Activated naive CD4-positive, alpha-beta T cell treated with anti-CD3 and anti-CD28 coated beads, Interleukin-2, amount 50 U/mL, for 24 hours (primary cell): ENCODE measurements at regions not wholly inside any gene's neighbourhood (a gene's known extent, or its start where the extent isn't known, plus 50 kb on each side); places are given as distances from the start of the nearest gene placed in this dataset.

ENCODE experiments used
- H3K27ac Mint-ChIP-seq: one replicate; pipeline ENCODE4 v1.8.0; 2021; ENCODE audit warnings: mild to moderate bottlenecking, mixed read lengths
- H3K27me3 Mint-ChIP-seq: one replicate; pipeline ENCODE4 v1.8.0; 2021; ENCODE audit warnings: mixed read lengths
- H3K36me3 Mint-ChIP-seq: one replicate; pipeline ENCODE4 v1.8.0; 2021; ENCODE audit warnings: mixed read lengths
- H3K4me1 Mint-ChIP-seq: one replicate; pipeline ENCODE4 v1.8.0; 2021; ENCODE audit warnings: mixed read lengths
- H3K4me3 Mint-ChIP-seq: one replicate; pipeline ENCODE4 v1.8.0; 2021; ENCODE audit warnings: mild to moderate bottlenecking, mixed read lengths
- H3K9me3 Mint-ChIP-seq: one replicate; pipeline ENCODE4 v1.8.0; 2021; ENCODE audit warnings: mixed read lengths

DNA sequence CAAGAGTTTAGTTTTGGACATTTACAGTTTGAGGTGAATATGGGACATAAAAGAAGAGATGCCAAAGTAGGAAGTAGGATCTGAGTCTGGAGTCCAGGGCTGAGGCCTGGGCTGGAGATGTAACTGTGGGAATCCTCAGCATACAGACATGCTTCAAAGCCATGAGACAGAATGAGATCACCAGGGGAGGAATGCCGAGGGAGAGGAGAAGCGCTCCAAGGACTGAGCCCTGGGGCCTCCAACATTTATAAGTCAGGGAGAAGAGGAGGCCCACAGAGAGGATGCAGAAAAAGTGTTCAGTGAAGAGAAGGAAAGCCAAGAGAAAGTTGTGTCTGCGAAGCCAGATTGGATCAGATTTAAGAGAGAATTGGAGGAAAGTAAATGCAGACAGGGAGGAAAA lies 277.5 kb upstream of the MYOCD start:
- no peaks in the 10 kb centered on the region for H3K9me3 Mint-ChIP-seq
- no peak overlapping the region for H3K27ac Mint-ChIP-seq
- no peak overlapping the region for H3K4me3 Mint-ChIP-seq
- no peaks in the 10 kb centered on the region for H3K27me3 Mint-ChIP-seq
- H3K36me3 Mint-ChIP-seq: no peaks in the 10 kb centered on the region
- no peaks in the 10 kb centered on the region for H3K4me1 Mint-ChIP-seq

- H3K27me3 Mint-ChIP-seq: no peaks in the 10 kb centered on the region
- no peaks in the 10 kb centered on the region for H3K4me1 Mint-ChIP-seq
- no peak overlapping the region for H3K27ac Mint-ChIP-seq
- H3K9me3 Mint-ChIP-seq: peaks cover 5% of the 10 kb centered on the region
- H3K36me3 Mint-ChIP-seq: no peaks in the 10 kb centered on the region
- H3K4me3 Mint-ChIP-seq: no peak overlapping the region
Measured at GRCh38 chr17:12389421-12389820, 276.3 kb upstream of the MYOCD start.

- Mint-ChIP-seq H3K9me3 (peaks cover 5% of the 10 kb centered on the region), H3K4me3 (no peak overlapping the region), H3K4me1 (no peaks in the 10 kb centered on the region), H3K27ac (no peak overlapping the region), H3K27me3 (no peaks in the 10 kb centered on the region), H3K36me3 (no peaks in the 10 kb centered on the region)
Measured at GRCh38 chr17:12390631-12391030, 275.1 kb upstream of the MYOCD start.

DNA sequence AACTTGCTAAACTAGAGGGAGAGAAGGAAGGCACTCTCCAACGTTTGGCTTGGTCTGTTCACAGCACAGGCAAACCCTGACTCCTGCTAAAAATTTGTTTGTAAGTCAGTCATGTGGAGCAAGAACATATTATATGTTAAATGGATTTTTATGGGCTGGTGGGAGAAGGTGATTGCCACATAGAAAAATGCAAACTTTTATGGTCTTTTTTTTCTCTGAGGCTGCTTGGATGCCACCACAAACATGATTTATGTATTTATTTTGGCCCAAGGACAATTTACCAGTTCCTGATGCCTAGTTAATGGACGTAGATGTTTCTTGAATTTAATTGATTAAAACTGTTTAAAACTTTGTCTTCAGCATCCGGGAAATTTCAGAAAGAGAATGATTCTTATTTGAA lies 274.2 kb upstream of the MYOCD start:
- Mint-ChIP-seq H3K4me3 (no peak overlapping the region), H3K4me1 (no peaks in the 10 kb centered on the region), H3K27ac (no peak overlapping the region), H3K36me3 (no peaks in the 10 kb centered on the region), H3K9me3 (peaks cover 5% of the 10 kb centered on the region), H3K27me3 (no peaks in the 10 kb centered on the region)

- peaks cover 13% of the 10 kb centered on the region for H3K9me3 Mint-ChIP-seq
- H3K27ac Mint-ChIP-seq: no peak overlapping the region
- H3K36me3 Mint-ChIP-seq: no peaks in the 10 kb centered on the region
- H3K27me3 Mint-ChIP-seq: no peaks in the 10 kb centered on the region
- no peak overlapping the region for H3K4me3 Mint-ChIP-seq
- H3K4me1 Mint-ChIP-seq: no peaks in the 10 kb centered on the region
Measured at GRCh38 chr17:12395733-12396354, 269.8 kb upstream of the MYOCD start.

DNA sequence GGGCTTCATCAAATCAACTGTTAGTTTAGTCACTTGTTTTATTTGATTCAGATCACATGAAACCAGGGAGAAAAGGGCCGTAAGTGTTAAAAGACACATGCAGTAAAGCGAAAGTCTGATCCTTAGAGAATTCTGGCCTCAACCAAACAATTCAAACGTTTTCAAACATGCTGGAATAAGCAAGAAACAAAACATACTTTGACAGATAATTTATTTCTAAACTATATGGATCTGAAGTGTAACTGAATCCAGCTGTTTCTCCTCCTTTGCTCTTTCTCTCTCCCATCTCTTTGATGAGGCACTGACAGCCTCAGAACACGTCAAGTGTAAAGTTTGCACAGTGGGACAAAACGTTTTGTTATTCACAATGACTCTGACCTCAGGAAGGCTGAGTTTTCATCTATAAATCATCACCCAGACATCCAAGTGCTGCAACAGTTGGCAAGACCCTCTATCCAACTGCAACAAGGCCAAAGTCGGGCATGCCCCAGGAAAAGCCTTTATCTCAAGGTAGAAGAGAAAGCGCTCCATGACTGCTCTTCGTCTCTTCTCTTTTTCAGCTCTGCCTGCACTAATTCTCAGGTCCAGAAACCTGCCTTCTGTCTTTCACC lies 267.1 kb upstream of the MYOCD start:
- H3K27me3 Mint-ChIP-seq: no peaks in the 10 kb centered on the region
- H3K9me3 Mint-ChIP-seq: peaks cover 13% of the 10 kb centered on the region
- no peaks in the 10 kb centered on the region for H3K4me1 Mint-ChIP-seq
- H3K4me3 Mint-ChIP-seq: no peak overlapping the region
- H3K27ac Mint-ChIP-seq: no peak overlapping the region
- no peaks in the 10 kb centered on the region for H3K36me3 Mint-ChIP-seq

DNA sequence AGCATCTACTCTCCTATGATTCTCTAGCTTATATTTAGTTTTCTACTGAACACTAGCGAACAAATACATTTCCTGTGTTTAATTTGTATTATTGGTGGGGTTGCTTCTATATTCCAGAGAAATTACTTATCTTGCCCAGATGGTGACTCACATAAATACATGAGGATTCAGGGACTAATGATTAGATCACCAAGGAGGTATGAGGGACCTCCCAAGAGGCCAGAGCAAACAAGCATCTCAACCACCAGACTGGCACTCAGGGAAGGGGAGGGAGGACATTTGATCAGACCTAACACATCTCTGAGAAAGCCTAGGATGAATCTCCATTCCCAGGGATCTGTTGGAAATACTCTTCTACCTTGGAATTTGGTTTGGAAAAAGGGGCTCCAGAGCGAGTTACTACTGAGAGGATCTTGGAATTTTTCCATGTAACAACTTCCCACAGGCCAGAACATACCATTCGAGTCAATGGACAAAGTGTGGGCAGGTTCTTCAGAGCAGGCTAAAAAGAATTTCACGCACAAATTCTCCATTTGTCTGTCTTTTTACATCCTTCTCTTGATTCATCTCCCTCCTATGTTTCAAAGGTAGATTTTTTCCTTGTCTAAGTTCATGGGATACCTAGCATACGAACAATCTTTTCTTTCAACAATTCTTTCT lies 262.6 kb upstream of the MYOCD start:
- Mint-ChIP-seq H3K27me3 (no peaks in the 10 kb centered on the region), H3K4me3 (no peak overlapping the region), H3K27ac (no peak overlapping the region), H3K9me3 (peaks cover 8% of the 10 kb centered on the region), H3K36me3 (no peaks in the 10 kb centered on the region), H3K4me1 (no peaks in the 10 kb centered on the region)

- Mint-ChIP-seq H3K4me3 (no peak overlapping the region), H3K36me3 (no peaks in the 10 kb centered on the region), H3K9me3 (peaks cover 4% of the 10 kb centered on the region), H3K27me3 (no peaks in the 10 kb centered on the region), H3K4me1 (no peaks in the 10 kb centered on the region), H3K27ac (no peak overlapping the region)
Measured at GRCh38 chr17:12403881-12404398, 261.8 kb upstream of the MYOCD start.

DNA sequence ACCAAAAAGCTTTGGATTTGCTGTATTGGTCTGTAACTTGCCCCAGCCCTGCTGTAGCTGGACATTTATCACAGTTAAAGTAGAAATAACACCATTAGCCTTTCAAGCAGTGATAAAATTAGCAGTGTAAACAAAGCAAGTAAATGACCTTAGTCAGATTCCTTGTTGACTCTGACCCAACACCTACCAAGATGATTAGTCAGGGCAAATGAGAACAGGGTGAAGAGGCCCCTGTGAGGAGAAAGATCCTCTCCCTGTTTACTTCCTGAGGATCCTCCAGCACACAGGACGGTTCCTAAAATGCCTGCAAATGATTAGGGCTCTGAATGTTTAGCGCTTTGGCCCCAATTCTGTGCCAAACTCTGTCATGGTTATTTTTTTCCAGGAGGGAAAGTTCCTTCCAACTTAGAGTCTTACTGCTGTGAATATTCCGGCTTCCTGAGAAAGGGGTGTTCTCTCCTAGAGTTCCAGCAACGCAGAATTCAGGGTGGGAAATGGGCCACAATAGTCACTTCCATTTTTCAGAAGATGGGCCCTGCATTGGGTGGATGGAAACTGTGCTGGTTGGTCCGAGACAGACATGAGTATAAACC lies 259.0 kb upstream of the MYOCD start:
- H3K27ac Mint-ChIP-seq: no peak overlapping the region
- no peaks in the 10 kb centered on the region for H3K27me3 Mint-ChIP-seq
- H3K4me1 Mint-ChIP-seq: no peaks in the 10 kb centered on the region
- H3K9me3 Mint-ChIP-seq: no peaks in the 10 kb centered on the region
- H3K4me3 Mint-ChIP-seq: no peak overlapping the region
- no peaks in the 10 kb centered on the region for H3K36me3 Mint-ChIP-seq

- H3K9me3 Mint-ChIP-seq: no peaks in the 10 kb centered on the region
- no peaks in the 10 kb centered on the region for H3K4me1 Mint-ChIP-seq
- H3K36me3 Mint-ChIP-seq: no peaks in the 10 kb centered on the region
- H3K4me3 Mint-ChIP-seq: no peak overlapping the region
- H3K27ac Mint-ChIP-seq: no peak overlapping the region
- no peaks in the 10 kb centered on the region for H3K27me3 Mint-ChIP-seq
Measured at GRCh38 chr17:12407495-12408252, 258.0 kb upstream of the MYOCD start.

DNA sequence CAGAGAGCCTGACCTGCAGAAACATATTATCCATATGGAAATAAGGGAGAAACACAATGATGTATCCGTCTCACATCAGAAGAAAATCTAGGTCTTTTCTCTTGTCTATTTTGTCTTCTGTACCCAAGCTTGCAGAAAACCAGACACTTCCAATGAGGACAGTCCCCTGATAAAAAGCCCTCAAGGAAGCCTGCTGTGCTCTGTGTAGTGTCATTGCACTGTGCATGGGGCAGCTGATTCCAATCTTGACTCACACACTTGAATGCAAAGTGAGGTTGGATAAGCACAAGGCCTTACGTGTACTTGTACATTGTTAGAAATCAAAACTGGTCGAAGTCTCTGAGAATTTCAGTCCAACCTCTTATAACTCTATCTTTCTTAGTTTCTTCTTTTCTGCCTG lies 256.6 kb upstream of the MYOCD start:
- Mint-ChIP-seq H3K4me3 (no peak overlapping the region), H3K9me3 (no peaks in the 10 kb centered on the region), H3K27ac (no peak overlapping the region), H3K27me3 (no peaks in the 10 kb centered on the region), H3K36me3 (no peaks in the 10 kb centered on the region), H3K4me1 (no peaks in the 10 kb centered on the region)

DNA sequence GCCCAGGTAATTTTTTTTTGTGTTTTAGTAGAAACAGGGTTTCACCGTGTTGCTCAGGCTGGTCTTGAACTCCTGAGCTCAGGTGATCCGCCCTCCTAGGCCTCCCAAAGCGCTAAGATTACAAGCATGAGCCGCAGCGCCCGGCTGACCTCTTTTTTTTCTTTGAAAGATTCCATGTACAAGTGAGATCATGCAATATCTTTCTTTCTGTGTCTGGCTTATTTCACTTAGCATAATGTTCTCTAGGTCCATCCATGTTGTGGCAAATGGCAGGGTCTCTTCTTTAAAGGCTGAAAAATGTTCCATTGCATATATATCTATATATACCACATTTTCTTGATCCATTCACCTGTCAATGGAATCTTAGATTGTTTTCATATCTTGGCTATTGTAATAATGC lies 255.0 kb upstream of the MYOCD start:
- Mint-ChIP-seq H3K36me3 (no peaks in the 10 kb centered on the region), H3K27me3 (peaks cover 3% of the 10 kb centered on the region), H3K4me3 (no peak overlapping the region), H3K4me1 (no peaks in the 10 kb centered on the region), H3K27ac (no peak overlapping the region), H3K9me3 (no peaks in the 10 kb centered on the region)

DNA sequence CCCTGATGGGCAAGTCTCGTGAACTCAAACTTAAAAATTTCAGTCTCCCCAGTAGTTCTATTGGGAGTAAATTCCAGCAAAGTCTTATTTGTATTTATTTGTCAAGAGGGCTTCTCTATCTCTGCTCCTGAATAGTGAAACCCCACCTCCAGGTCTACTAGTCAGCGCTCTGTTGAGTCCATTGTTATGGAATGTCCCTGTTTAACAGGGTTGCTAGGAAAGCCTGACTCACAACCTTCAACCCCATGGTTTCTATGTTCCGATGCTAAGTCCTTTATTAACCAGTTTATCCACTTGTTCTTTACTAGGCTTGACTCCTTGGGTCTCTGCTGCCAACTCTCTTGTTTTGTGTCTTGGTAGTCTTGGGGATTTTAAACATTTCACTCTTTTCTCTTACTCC lies 250.7 kb upstream of the MYOCD start:
- Mint-ChIP-seq H3K36me3 (no peaks in the 10 kb centered on the region), H3K27ac (no peak overlapping the region), H3K4me3 (no peak overlapping the region), H3K9me3 (no peaks in the 10 kb centered on the region), H3K4me1 (no peaks in the 10 kb centered on the region), H3K27me3 (peaks cover 3% of the 10 kb centered on the region)

DNA sequence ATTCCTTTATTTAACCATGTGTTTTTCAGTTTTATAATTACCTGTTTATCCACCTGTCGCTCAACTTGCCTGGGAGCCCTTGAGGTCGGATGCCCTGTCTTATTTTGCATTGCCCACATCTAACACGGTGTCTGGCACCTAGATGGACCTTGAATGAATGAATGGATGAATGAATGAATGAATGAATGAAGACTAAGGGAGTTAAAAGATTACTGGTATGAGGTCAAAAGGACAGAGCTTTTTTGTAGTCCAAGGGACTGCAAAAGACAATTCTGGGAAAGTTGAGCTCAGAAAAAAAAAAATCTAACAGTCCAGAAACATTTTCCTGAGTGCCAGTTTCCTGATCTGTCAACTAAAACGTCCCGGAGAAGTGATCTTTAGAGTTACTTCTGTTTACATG lies 244.6 kb upstream of the MYOCD start:
- Mint-ChIP-seq H3K9me3 (peaks cover 11% of the 10 kb centered on the region), H3K4me1 (no peaks in the 10 kb centered on the region), H3K27ac (no peak overlapping the region), H3K4me3 (no peak overlapping the region), H3K27me3 (peaks cover 5% of the 10 kb centered on the region), H3K36me3 (no peaks in the 10 kb centered on the region)

- peaks cover 5% of the 10 kb centered on the region for H3K27me3 Mint-ChIP-seq
- H3K27ac Mint-ChIP-seq: no peak overlapping the region
- H3K4me1 Mint-ChIP-seq: no peaks in the 10 kb centered on the region
- H3K4me3 Mint-ChIP-seq: no peak overlapping the region
- H3K9me3 Mint-ChIP-seq: peaks cover 11% of the 10 kb centered on the region
- no peaks in the 10 kb centered on the region for H3K36me3 Mint-ChIP-seq
Measured at GRCh38 chr17:12421646-12422306, 243.9 kb upstream of the MYOCD start.
